WTC11 (cell line): ENCODE measurements at regions not wholly inside any gene's neighbourhood (a gene's known extent, or its start where the extent isn't known, plus 50 kb on each side); places are given as distances from the start of the nearest gene placed in this dataset.

ENCODE experiments used
- ATAC-seq: fragments of 200-7000 bp; cut with Tn5 transposase; 2 replicates; pipeline ENCODE4 v1.10.0; 2021; ENCODE audit warnings: mild to moderate bottlenecking, moderate library complexity
- CTCF ChIA-PET: fragments of 300-600 bp; sonication (Branson Sonifier 250); formaldehyde crosslinking; loops from one replicate; lab custom pipeline; 2021; ENCODE audit warnings: antibody characterized with exemption; lab: Charles Lee
- POLR2A ChIA-PET: fragments of 350-600 bp; sonication (Branson Sonifier 250); formaldehyde crosslinking; loops from one replicate; lab custom pipeline; 2021; ENCODE audit warnings: antibody characterized with exemption; lab: Charles Lee
- DNase-seq: peaks from one replicate; pipeline ENCODE4 v3.0.0; 2021; ENCODE audit warnings: low spot score
- H3K27ac Mint-ChIP-seq: 2 replicates; pipeline ENCODE4 v1.8.0; 2021; ENCODE audit warnings: mixed read lengths
- H3K27me3 Mint-ChIP-seq: 2 replicates; pipeline ENCODE4 v1.8.0; 2021; ENCODE audit warnings: low read depth, mild to moderate bottlenecking, moderate library complexity, mixed read lengths
- H3K36me3 Mint-ChIP-seq: 2 replicates; pipeline ENCODE4 v1.8.0; 2021; ENCODE audit warnings: mixed read lengths
- H3K4me1 Mint-ChIP-seq: 2 replicates; pipeline ENCODE4 v1.8.0; 2022; ENCODE audit warnings: mixed read lengths
- H3K4me3 Mint-ChIP-seq: 2 replicates; pipeline ENCODE4 v1.8.0; 2021; ENCODE audit warnings: mild to moderate bottlenecking, moderate library complexity, mixed read lengths
- H3K9me3 Mint-ChIP-seq: 2 replicates; pipeline ENCODE4 v1.8.0; 2021; ENCODE audit warnings: mixed read lengths
- NFATC4 ChIP-seq: fragments of 250-450 bp; sonication (Bioruptor Pico); IDR thresholded peaks from 2 replicates; pipeline ENCODE4 v1.9.0; 2021; ENCODE audit warnings: mild to moderate bottlenecking
- NR1H2 ChIP-seq: sonication (generic); formaldehyde crosslinking; IDR thresholded peaks from 2 replicates; pipeline ENCODE4 v1.9.0; 2021; ENCODE audit warnings: mild to moderate bottlenecking, moderate library complexity, missing genetic modification reagents
- NR2C2 ChIP-seq: sonication (generic); formaldehyde crosslinking; IDR thresholded peaks from 2 replicates; pipeline ENCODE4 v1.8.0; 2022; ENCODE audit warnings: mild to moderate bottlenecking, missing genetic modification reagents
- SMAD3 ChIP-seq: sonication (generic); formaldehyde crosslinking; IDR thresholded peaks from 2 replicates; pipeline ENCODE4 v1.8.0; 2022; ENCODE audit warnings: missing genetic modification reagents, mild to moderate bottlenecking, borderline replicate concordance
- SP1 ChIP-seq: sonication (generic); formaldehyde crosslinking; conservative IDR thresholded peaks from 2 replicates; pipeline ENCODE4 v1.8.1; 2022; ENCODE audit warnings: missing genetic modification reagents
- ZNF121 ChIP-seq: sonication (generic); formaldehyde crosslinking; IDR thresholded peaks from 2 replicates; pipeline ENCODE4 v1.8.0; 2023; ENCODE audit warnings: missing genetic modification reagents
- ZNF423 ChIP-seq: fragments of 250-450 bp; sonication (Bioruptor Pico); IDR thresholded peaks from 2 replicates; pipeline ENCODE4 v2.1.2; 2022; ENCODE audit warnings: mild to moderate bottlenecking, moderate library complexity
- TF ChIP-seq, protein P1 (sequence below): sonication (generic); formaldehyde crosslinking; IDR thresholded peaks from 2 replicates; pipeline ENCODE4 v1.8.0; 2022; ENCODE audit warnings: missing genetic modification reagents
- TF ChIP-seq, protein P2 (sequence below): fragments of 250-450 bp; sonication (Bioruptor Pico); IDR thresholded peaks from 2 replicates; pipeline ENCODE4 v1.9.0; 2021; ENCODE audit warnings: mild to moderate bottlenecking
- TF ChIP-seq, protein P3 (sequence below): sonication (generic); formaldehyde crosslinking; IDR thresholded peaks from 2 replicates; pipeline ENCODE4 v1.8.0; 2022; ENCODE audit warnings: mild to moderate bottlenecking, missing genetic modification reagents
- TF ChIP-seq, protein P4 (sequence below): sonication (generic); formaldehyde crosslinking; IDR thresholded peaks from 2 replicates; pipeline ENCODE4 v1.8.0; 2023; ENCODE audit warnings: missing genetic modification reagents, mild to moderate bottlenecking, borderline replicate concordance
- TF ChIP-seq, protein P5 (sequence below): sonication (generic); formaldehyde crosslinking; IDR thresholded peaks from 2 replicates; pipeline ENCODE4 v1.8.1; 2023; ENCODE audit warnings: mild to moderate bottlenecking, missing genetic modification reagents
- TF ChIP-seq, protein P6 (sequence below): sonication (generic); formaldehyde crosslinking; IDR thresholded peaks from 2 replicates; pipeline ENCODE4 v1.8.1; 2022; ENCODE audit warnings: low read depth, mild to moderate bottlenecking, moderate library complexity, missing genetic modification reagents, borderline replicate concordance
- TF ChIP-seq, protein P7 (sequence below): sonication (generic); formaldehyde crosslinking; IDR thresholded peaks from 2 replicates; pipeline ENCODE4 v1.8.0; 2022; ENCODE audit warnings: mild to moderate bottlenecking, missing genetic modification reagents
- TF ChIP-seq, protein P8 (sequence below): sonication (generic); formaldehyde crosslinking; conservative IDR thresholded peaks from 2 replicates; pipeline ENCODE4 v1.8.1; 2022; ENCODE audit warnings: mild to moderate bottlenecking, missing genetic modification reagents
- TF ChIP-seq, protein P9 (sequence below): sonication (generic); formaldehyde crosslinking; IDR thresholded peaks from 2 replicates; pipeline ENCODE4 v1.8.1; 2023; ENCODE audit warnings: mild to moderate bottlenecking, missing genetic modification reagents, borderline replicate concordance

DNA sequence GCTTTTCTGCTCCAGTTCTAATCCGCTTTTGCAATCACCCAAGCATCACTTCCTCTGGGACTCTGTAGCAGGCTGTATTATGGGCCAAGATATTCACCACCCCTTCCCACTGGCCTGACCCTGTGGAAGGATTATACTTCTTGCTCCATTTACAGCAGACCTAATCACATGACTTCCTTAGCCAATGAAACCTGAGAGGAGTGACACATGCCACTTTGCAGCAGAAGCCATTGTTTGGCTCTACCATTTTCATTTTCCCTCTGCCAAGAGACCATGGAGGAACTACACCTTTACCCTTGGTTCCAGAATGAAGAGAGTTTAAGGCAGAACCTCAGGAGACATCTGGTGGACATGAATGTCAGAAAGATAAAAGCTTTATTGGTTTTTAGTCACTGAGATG is 134.9 kb upstream of the HSD17B12 start:
- Mint-ChIP-seq H3K27ac (no peak overlapping the region), H3K27me3 (peaks cover 65% of the 10 kb centered on the region), H3K36me3 (no peaks in the 10 kb centered on the region), H3K4me3 (no peak overlapping the region), H3K9me3 (peaks cover 3% of the 10 kb centered on the region; the same call in 1 of the 2 replicates), H3K4me1 (peaks cover 11% of the 10 kb centered on the region)
- DNase-seq: no peak
- no peak for ATAC-seq
- ChIA-PET POLR2A (no interaction called here), CTCF (interaction anchor here (1.3 to 3.1 kb wide), 4 partner anchors 22 to 42 kb away, joined by 3 to 15 read pairs (median 10); no protein-coding TSS in a partner anchor)
- TF ChIP-seq, protein P1, sequence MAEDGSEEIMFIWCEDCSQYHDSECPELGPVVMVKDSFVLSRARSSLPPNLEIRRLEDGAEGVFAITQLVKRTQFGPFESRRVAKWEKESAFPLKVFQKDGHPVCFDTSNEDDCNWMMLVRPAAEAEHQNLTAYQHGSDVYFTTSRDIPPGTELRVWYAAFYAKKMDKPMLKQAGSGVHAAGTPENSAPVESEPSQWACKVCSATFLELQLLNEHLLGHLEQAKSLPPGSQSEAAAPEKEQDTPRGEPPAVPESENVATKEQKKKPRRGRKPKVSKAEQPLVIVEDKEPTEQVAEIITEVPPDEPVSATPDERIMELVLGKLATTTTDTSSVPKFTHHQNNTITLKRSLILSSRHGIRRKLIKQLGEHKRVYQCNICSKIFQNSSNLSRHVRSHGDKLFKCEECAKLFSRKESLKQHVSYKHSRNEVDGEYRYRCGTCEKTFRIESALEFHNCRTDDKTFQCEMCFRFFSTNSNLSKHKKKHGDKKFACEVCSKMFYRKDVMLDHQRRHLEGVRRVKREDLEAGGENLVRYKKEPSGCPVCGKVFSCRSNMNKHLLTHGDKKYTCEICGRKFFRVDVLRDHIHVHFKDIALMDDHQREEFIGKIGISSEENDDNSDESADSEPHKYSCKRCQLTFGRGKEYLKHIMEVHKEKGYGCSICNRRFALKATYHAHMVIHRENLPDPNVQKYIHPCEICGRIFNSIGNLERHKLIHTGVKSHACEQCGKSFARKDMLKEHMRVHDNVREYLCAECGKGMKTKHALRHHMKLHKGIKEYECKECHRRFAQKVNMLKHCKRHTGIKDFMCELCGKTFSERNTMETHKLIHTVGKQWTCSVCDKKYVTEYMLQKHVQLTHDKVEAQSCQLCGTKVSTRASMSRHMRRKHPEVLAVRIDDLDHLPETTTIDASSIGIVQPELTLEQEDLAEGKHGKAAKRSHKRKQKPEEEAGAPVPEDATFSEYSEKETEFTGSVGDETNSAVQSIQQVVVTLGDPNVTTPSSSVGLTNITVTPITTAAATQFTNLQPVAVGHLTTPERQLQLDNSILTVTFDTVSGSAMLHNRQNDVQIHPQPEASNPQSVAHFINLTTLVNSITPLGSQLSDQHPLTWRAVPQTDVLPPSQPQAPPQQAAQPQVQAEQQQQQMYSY (CRISPR knock-in tag): no peak
- TF ChIP-seq, protein P2, sequence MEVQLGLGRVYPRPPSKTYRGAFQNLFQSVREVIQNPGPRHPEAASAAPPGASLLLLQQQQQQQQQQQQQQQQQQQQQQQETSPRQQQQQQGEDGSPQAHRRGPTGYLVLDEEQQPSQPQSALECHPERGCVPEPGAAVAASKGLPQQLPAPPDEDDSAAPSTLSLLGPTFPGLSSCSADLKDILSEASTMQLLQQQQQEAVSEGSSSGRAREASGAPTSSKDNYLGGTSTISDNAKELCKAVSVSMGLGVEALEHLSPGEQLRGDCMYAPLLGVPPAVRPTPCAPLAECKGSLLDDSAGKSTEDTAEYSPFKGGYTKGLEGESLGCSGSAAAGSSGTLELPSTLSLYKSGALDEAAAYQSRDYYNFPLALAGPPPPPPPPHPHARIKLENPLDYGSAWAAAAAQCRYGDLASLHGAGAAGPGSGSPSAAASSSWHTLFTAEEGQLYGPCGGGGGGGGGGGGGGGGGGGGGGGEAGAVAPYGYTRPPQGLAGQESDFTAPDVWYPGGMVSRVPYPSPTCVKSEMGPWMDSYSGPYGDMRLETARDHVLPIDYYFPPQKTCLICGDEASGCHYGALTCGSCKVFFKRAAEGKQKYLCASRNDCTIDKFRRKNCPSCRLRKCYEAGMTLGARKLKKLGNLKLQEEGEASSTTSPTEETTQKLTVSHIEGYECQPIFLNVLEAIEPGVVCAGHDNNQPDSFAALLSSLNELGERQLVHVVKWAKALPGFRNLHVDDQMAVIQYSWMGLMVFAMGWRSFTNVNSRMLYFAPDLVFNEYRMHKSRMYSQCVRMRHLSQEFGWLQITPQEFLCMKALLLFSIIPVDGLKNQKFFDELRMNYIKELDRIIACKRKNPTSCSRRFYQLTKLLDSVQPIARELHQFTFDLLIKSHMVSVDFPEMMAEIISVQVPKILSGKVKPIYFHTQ (CRISPR knock-in tag): no peak
- TF ChIP-seq, protein P3, sequence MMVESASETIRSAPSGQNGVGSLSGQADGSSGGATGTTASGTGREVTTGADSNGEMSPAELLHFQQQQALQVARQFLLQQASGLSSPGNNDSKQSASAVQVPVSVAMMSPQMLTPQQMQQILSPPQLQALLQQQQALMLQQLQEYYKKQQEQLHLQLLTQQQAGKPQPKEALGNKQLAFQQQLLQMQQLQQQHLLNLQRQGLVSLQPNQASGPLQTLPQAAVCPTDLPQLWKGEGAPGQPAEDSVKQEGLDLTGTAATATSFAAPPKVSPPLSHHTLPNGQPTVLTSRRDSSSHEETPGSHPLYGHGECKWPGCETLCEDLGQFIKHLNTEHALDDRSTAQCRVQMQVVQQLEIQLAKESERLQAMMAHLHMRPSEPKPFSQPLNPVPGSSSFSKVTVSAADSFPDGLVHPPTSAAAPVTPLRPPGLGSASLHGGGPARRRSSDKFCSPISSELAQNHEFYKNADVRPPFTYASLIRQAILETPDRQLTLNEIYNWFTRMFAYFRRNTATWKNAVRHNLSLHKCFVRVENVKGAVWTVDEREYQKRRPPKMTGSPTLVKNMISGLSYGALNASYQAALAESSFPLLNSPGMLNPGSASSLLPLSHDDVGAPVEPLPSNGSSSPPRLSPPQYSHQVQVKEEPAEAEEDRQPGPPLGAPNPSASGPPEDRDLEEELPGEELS (CRISPR knock-in tag): no peak
- TF ChIP-seq ZNF423 (no peak), ZNF121 (CRISPR knock-in tag) (no peak), SMAD3 (CRISPR knock-in tag) (no peak), NR2C2 (CRISPR knock-in tag) (no peak), NR1H2 (CRISPR knock-in tag) (no peak), NFATC4 (CRISPR knock-in tag) (no peak), SP1 (CRISPR knock-in tag) (no peak)
- TF ChIP-seq, protein P4, sequence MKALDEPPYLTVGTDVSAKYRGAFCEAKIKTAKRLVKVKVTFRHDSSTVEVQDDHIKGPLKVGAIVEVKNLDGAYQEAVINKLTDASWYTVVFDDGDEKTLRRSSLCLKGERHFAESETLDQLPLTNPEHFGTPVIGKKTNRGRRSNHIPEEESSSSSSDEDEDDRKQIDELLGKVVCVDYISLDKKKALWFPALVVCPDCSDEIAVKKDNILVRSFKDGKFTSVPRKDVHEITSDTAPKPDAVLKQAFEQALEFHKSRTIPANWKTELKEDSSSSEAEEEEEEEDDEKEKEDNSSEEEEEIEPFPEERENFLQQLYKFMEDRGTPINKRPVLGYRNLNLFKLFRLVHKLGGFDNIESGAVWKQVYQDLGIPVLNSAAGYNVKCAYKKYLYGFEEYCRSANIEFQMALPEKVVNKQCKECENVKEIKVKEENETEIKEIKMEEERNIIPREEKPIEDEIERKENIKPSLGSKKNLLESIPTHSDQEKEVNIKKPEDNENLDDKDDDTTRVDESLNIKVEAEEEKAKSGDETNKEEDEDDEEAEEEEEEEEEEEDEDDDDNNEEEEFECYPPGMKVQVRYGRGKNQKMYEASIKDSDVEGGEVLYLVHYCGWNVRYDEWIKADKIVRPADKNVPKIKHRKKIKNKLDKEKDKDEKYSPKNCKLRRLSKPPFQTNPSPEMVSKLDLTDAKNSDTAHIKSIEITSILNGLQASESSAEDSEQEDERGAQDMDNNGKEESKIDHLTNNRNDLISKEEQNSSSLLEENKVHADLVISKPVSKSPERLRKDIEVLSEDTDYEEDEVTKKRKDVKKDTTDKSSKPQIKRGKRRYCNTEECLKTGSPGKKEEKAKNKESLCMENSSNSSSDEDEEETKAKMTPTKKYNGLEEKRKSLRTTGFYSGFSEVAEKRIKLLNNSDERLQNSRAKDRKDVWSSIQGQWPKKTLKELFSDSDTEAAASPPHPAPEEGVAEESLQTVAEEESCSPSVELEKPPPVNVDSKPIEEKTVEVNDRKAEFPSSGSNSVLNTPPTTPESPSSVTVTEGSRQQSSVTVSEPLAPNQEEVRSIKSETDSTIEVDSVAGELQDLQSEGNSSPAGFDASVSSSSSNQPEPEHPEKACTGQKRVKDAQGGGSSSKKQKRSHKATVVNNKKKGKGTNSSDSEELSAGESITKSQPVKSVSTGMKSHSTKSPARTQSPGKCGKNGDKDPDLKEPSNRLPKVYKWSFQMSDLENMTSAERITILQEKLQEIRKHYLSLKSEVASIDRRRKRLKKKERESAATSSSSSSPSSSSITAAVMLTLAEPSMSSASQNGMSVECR (CRISPR knock-in tag): no peak
- TF ChIP-seq, protein P5, sequence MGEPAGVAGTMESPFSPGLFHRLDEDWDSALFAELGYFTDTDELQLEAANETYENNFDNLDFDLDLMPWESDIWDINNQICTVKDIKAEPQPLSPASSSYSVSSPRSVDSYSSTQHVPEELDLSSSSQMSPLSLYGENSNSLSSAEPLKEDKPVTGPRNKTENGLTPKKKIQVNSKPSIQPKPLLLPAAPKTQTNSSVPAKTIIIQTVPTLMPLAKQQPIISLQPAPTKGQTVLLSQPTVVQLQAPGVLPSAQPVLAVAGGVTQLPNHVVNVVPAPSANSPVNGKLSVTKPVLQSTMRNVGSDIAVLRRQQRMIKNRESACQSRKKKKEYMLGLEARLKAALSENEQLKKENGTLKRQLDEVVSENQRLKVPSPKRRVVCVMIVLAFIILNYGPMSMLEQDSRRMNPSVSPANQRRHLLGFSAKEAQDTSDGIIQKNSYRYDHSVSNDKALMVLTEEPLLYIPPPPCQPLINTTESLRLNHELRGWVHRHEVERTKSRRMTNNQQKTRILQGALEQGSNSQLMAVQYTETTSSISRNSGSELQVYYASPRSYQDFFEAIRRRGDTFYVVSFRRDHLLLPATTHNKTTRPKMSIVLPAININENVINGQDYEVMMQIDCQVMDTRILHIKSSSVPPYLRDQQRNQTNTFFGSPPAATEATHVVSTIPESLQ (CRISPR knock-in tag): no peak
- TF ChIP-seq, protein P6, sequence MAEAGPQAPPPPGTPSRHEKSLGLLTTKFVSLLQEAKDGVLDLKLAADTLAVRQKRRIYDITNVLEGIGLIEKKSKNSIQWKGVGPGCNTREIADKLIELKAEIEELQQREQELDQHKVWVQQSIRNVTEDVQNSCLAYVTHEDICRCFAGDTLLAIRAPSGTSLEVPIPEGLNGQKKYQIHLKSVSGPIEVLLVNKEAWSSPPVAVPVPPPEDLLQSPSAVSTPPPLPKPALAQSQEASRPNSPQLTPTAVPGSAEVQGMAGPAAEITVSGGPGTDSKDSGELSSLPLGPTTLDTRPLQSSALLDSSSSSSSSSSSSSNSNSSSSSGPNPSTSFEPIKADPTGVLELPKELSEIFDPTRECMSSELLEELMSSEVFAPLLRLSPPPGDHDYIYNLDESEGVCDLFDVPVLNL (CRISPR knock-in tag): no peak
- TF ChIP-seq, protein P7, sequence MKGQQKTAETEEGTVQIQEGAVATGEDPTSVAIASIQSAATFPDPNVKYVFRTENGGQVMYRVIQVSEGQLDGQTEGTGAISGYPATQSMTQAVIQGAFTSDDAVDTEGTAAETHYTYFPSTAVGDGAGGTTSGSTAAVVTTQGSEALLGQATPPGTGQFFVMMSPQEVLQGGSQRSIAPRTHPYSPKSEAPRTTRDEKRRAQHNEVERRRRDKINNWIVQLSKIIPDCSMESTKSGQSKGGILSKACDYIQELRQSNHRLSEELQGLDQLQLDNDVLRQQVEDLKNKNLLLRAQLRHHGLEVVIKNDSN: no peak
- TF ChIP-seq, protein P8, sequence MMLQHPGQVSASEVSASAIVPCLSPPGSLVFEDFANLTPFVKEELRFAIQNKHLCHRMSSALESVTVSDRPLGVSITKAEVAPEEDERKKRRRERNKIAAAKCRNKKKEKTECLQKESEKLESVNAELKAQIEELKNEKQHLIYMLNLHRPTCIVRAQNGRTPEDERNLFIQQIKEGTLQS (CRISPR knock-in tag): no peak
- TF ChIP-seq, protein P9, sequence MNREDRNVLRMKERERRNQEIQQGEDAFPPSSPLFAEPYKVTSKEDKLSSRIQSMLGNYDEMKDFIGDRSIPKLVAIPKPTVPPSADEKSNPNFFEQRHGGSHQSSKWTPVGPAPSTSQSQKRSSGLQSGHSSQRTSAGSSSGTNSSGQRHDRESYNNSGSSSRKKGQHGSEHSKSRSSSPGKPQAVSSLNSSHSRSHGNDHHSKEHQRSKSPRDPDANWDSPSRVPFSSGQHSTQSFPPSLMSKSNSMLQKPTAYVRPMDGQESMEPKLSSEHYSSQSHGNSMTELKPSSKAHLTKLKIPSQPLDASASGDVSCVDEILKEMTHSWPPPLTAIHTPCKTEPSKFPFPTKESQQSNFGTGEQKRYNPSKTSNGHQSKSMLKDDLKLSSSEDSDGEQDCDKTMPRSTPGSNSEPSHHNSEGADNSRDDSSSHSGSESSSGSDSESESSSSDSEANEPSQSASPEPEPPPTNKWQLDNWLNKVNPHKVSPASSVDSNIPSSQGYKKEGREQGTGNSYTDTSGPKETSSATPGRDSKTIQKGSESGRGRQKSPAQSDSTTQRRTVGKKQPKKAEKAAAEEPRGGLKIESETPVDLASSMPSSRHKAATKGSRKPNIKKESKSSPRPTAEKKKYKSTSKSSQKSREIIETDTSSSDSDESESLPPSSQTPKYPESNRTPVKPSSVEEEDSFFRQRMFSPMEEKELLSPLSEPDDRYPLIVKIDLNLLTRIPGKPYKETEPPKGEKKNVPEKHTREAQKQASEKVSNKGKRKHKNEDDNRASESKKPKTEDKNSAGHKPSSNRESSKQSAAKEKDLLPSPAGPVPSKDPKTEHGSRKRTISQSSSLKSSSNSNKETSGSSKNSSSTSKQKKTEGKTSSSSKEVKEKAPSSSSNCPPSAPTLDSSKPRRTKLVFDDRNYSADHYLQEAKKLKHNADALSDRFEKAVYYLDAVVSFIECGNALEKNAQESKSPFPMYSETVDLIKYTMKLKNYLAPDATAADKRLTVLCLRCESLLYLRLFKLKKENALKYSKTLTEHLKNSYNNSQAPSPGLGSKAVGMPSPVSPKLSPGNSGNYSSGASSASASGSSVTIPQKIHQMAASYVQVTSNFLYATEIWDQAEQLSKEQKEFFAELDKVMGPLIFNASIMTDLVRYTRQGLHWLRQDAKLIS (CRISPR knock-in tag): no peak
